OCI-LY1 (cell line): ENCODE measurements at regions not wholly inside any gene's neighbourhood (a gene's known extent, or its start where the extent isn't known, plus 50 kb on each side); places are given as distances from the start of the nearest gene placed in this dataset.

Source experiments
- H2AFZ ChIP-seq: fragments of 200-600 bp; sonication (generic), shearing (Covaris generic); 2 replicates; pipeline ENCODE4 v1.6.0; 2014; ENCODE audit warnings: antibody characterized with exemption, mild to moderate bottlenecking, low read length
- H3F3A ChIP-seq: fragments of 200-600 bp; sonication (generic), shearing (Covaris generic); 2 replicates; pipeline ENCODE4 v1.6.0; 2014; ENCODE audit warnings: mild to moderate bottlenecking, antibody characterized with exemption, low read length, moderate library complexity; ENCODE audit not compliant: insufficient read depth
- H3K27ac ChIP-seq: fragments of 200-600 bp; sonication (generic); 2 replicates; pipeline ENCODE4 v1.5.1; 2014; ENCODE audit warnings: low read length, mixed run types, mild to moderate bottlenecking, low read depth; ENCODE audit not compliant: poor library complexity, severe bottlenecking
- H3K27me3 ChIP-seq: fragments of 200-600 bp; sonication (generic); 2 replicates; pipeline ENCODE4 v1.6.0; 2014; ENCODE audit warnings: antibody characterized with exemption, mild to moderate bottlenecking, low read length, moderate library complexity; ENCODE audit not compliant: insufficient read depth
- H3K36me3 ChIP-seq: fragments of 200-600 bp; sonication (generic); 2 replicates; pipeline ENCODE4 v1.6.1; 2014; ENCODE audit warnings: mild to moderate bottlenecking, antibody characterized with exemption, low read length, moderate library complexity, mixed read lengths; ENCODE audit not compliant: insufficient read depth
- H3K4me1 ChIP-seq: fragments of 200-600 bp; sonication (generic); 2 replicates; pipeline ENCODE4 v1.5.1; 2014; ENCODE audit warnings: mild to moderate bottlenecking, low read length, moderate library complexity; ENCODE audit not compliant: insufficient read depth, severe bottlenecking
- H3K4me2 ChIP-seq: fragments of 200-600 bp; sonication (generic), shearing (Covaris generic); 2 replicates; pipeline ENCODE4 v1.6.1; 2014; ENCODE audit warnings: low read length
- H3K4me3 ChIP-seq: fragments of 200-600 bp; sonication (generic); 2 replicates; pipeline ENCODE4 v1.5.1; 2014; ENCODE audit warnings: low read length, low read depth, mild to moderate bottlenecking, mixed read lengths; ENCODE audit not compliant: poor library complexity, severe bottlenecking
- H3K79me2 ChIP-seq: fragments of 200-600 bp; shearing (Covaris generic); 2 replicates; pipeline ENCODE4 v1.6.1; 2016; ENCODE audit warnings: mixed run types, low read length, mixed read lengths; ENCODE audit not compliant: insufficient read depth
- H3K9ac ChIP-seq: fragments of 200-600 bp; sonication (generic), shearing (Covaris generic); 2 replicates; pipeline ENCODE4 v1.6.1; 2014; ENCODE audit warnings: mild to moderate bottlenecking, low read length, mixed read lengths
- H3K9me2 ChIP-seq: fragments of 200-600 bp; sonication (generic), shearing (Covaris generic); 2 replicates; pipeline ENCODE4 v1.6.1; 2014; ENCODE audit warnings: low read depth, mild to moderate bottlenecking, low read length, mixed read lengths
- H3K9me3 ChIP-seq: fragments of 200-600 bp; shearing (Covaris generic); 2 replicates; pipeline ENCODE4 v1.6.1; 2014; ENCODE audit warnings: low read length, mixed read lengths
- H4K20me1 ChIP-seq: fragments of 200-600 bp; sonication (generic), shearing (Covaris generic); 2 replicates; pipeline ENCODE4 v1.6.0; 2016; ENCODE audit warnings: mild to moderate bottlenecking, low read length; ENCODE audit not compliant: insufficient read depth
- CTCF ChIP-seq: fragments of 200-600 bp; sonication (generic), shearing (Covaris generic); IDR thresholded peaks from 2 replicates; pipeline ENCODE4 v1.5.1; 2017; ENCODE audit warnings: mild to moderate bottlenecking, antibody characterized with exemption, low read length, moderate library complexity, mixed read lengths
- EZH2 ChIP-seq: fragments of 200-600 bp; sonication (generic), shearing (Covaris generic); IDR thresholded peaks from 2 replicates; pipeline ENCODE4 v1.8.0; 2017; ENCODE audit warnings: borderline replicate concordance, mixed run types, mild to moderate bottlenecking, antibody characterized with exemption, low read length, moderate library complexity, mixed read lengths

- no peaks in the 10 kb centered on the region for H3K9me2 ChIP-seq
- H3K27me3 ChIP-seq: no peaks in the 10 kb centered on the region
- no peaks in the 10 kb centered on the region for H3K36me3 ChIP-seq
- H3K4me2 ChIP-seq: no peak overlapping the region
- H3K9ac ChIP-seq: no peak overlapping the region
- TF ChIP-seq EZH2: no peak
- TF ChIP-seq CTCF: no peak
- no peak overlapping the region for H3K4me3 ChIP-seq
- no peaks in the 10 kb centered on the region for H3K9me3 ChIP-seq
- H3K4me1 ChIP-seq: no peaks in the 10 kb centered on the region
- H3F3A ChIP-seq: no peaks in the 10 kb centered on the region
- H3K79me2 ChIP-seq: no peaks in the 10 kb centered on the region
- no peak overlapping the region for H3K27ac ChIP-seq
- H4K20me1 ChIP-seq: no peaks in the 10 kb centered on the region
- no peak overlapping the region for H2AFZ ChIP-seq
Observed at GRCh38 chr12:79527473-79527872, 163.3 kb downstream of the PAWR start.

GRCh38 chr12:79525357-79525756, 165.4 kb downstream of the PAWR start:
- H3K9me2 ChIP-seq: no peaks in the 10 kb centered on the region
- H3K9me3 ChIP-seq: no peaks in the 10 kb centered on the region
- no peaks in the 10 kb centered on the region for H3K4me1 ChIP-seq
- H3K79me2 ChIP-seq: no peaks in the 10 kb centered on the region
- H3F3A ChIP-seq: no peaks in the 10 kb centered on the region
- H3K36me3 ChIP-seq: no peaks in the 10 kb centered on the region
- H3K4me2 ChIP-seq: no peak overlapping the region
- H3K4me3 ChIP-seq: no peak overlapping the region
- H3K27me3 ChIP-seq: no peaks in the 10 kb centered on the region
- TF ChIP-seq EZH2: no peak
- TF ChIP-seq CTCF: no peak
- no peak overlapping the region for H3K27ac ChIP-seq
- no peak overlapping the region for H3K9ac ChIP-seq
- no peaks in the 10 kb centered on the region for H4K20me1 ChIP-seq
- no peak overlapping the region for H2AFZ ChIP-seq

GRCh38 chr12:79524507-79525148, 166.1 kb downstream of the PAWR start:
- Histone ChIP-seq H3K9me3 (no peaks in the 10 kb centered on the region), H3K79me2 (no peaks in the 10 kb centered on the region), H4K20me1 (no peaks in the 10 kb centered on the region), H3K4me2 (no peak overlapping the region), H3K4me3 (no peak overlapping the region), H2AFZ (no peak overlapping the region), H3K27ac (no peak overlapping the region), H3K36me3 (no peaks in the 10 kb centered on the region), H3F3A (no peaks in the 10 kb centered on the region), H3K4me1 (no peaks in the 10 kb centered on the region), H3K9me2 (no peaks in the 10 kb centered on the region), H3K9ac (no peak overlapping the region), H3K27me3 (no peaks in the 10 kb centered on the region)
- TF ChIP-seq CTCF: no peak
- no peak for TF ChIP-seq EZH2
